Astrocyte of the cerebellum (primary cell): ENCODE measurements at regions not wholly inside any gene's neighbourhood (a gene's known extent, or its start where the extent isn't known, plus 50 kb on each side); places are given as distances from the start of the nearest gene placed in this dataset.

Experiments
- DNase-seq: peaks from one replicate; pipeline ENCODE4 v3.0.0-alpha.2; 2011; ENCODE audit warnings: low read depth
- H3K4me3 ChIP-seq: 2 replicates; pipeline ENCODE4 v1.5.1; 2011; ENCODE audit warnings: mild to moderate bottlenecking, low read depth, low read length, moderate library complexity
- in situ Hi-C: cut with HindIII; loops from 2 replicates; pipeline ENCODE4 v1.10.0; 2017; ENCODE audit warnings: low sequenced_read_pairs
- TF ChIP-seq, protein P1 (sequence below): IDR thresholded peaks from 2 replicates; pipeline ENCODE4 v1.5.1; 2012; ENCODE audit warnings: low read length, low read depth, moderate library complexity, mild to moderate bottlenecking; ENCODE audit errors: missing control alignments

DNA sequence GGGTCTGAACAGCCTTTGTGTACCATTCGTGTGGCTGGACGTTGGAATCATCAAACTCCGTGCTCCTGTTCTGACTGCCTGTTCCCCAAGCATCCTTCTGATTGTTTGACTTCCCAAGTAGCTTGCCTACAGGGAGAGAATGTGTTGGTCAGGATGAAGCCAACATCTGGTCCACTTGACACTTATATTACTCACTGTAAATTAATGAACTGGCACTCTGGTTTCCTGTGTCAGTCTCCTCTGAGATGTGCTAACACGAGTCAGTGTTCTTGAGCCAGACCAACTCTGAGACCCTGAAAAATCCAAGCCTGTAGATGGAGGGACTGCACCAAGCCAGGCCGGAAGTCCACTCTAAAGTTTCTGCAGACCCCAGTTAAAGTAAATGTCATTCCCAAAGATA is 440.9 kb downstream of the ZNF516 start:
- TF ChIP-seq, protein P1, sequence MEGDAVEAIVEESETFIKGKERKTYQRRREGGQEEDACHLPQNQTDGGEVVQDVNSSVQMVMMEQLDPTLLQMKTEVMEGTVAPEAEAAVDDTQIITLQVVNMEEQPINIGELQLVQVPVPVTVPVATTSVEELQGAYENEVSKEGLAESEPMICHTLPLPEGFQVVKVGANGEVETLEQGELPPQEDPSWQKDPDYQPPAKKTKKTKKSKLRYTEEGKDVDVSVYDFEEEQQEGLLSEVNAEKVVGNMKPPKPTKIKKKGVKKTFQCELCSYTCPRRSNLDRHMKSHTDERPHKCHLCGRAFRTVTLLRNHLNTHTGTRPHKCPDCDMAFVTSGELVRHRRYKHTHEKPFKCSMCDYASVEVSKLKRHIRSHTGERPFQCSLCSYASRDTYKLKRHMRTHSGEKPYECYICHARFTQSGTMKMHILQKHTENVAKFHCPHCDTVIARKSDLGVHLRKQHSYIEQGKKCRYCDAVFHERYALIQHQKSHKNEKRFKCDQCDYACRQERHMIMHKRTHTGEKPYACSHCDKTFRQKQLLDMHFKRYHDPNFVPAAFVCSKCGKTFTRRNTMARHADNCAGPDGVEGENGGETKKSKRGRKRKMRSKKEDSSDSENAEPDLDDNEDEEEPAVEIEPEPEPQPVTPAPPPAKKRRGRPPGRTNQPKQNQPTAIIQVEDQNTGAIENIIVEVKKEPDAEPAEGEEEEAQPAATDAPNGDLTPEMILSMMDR: no peak
- no peak for DNase-seq
- no peak overlapping the region for H3K4me3 ChIP-seq
- in situ Hi-C loops: no loop called here

GRCh38 chr18:76053551-76053950 is 441.5 kb downstream of the ZNF516 start:
- in situ Hi-C loops: no loop called here
- TF ChIP-seq, protein P1: no peak
- no peak overlapping the region for H3K4me3 ChIP-seq

DNA sequence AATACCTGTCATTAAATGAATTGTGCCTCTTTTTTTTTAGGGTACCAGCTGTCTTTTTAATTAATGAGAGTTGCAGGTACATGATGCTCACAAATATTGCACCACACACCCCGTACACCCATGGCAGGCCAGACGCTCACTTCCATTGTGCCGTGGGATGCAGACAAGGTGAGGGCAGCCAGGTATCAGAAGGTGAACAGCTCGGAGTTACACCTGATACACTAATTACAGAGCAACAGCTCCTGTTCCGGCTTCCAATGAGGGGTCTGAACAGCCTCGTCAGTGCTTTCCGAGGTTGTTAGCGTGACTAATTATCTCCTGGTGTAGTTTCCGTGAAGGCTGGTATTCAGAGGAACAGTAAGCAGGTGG is 442.8 kb downstream of the ZNF516 start:
- no peak for DNase-seq
- H3K4me3 ChIP-seq: no peak overlapping the region
- in situ Hi-C loops: no loop called here
- TF ChIP-seq, protein P1: no peak

More at GRCh38 chr18:76053551-76053950, 441.5 kb downstream of the ZNF516 start:
- no peak for DNase-seq

DNA sequence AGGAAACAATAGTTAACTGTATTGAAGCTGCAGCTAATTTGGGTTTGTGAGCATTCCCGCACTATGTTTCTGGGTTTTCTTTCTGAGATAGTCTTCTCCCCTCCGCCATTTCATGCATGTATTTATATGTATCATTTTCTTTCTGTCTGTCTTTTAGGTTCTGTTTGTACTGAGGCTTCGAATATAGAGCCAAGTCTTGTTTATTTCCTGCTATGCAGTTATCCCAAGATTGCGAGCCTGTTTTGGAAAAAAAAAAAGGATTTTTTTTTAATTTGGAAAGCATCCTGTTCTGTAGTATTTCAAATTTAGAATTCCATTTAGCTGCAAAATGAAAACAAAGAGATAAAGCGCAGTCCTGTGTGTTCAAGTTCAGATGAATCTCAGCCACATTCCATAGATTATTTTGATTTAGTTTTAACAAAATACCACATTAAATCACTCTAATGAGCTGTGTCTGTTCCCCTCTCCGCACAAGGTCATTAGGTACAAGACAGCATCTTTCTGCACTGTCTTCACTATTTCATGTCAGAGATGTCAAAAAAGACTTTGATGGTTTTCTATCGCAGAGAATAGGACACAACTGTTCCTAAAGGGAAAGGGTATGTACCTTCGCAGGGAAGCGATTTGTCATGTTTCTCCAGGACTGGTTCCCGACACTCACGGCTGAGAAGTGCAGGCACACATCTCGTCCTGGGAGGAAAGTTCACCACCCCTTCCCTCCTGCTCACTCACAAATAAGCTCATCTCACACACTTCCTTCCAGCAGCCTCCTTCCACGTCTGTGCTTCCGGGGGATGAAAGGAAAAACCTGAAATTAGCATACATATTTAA is 443.4 kb downstream of the ZNF516 start:
- no peak for DNase-seq
- in situ Hi-C loops: no loop called here
- TF ChIP-seq, protein P1: no peak
- H3K4me3 ChIP-seq: no peak overlapping the region

DNA sequence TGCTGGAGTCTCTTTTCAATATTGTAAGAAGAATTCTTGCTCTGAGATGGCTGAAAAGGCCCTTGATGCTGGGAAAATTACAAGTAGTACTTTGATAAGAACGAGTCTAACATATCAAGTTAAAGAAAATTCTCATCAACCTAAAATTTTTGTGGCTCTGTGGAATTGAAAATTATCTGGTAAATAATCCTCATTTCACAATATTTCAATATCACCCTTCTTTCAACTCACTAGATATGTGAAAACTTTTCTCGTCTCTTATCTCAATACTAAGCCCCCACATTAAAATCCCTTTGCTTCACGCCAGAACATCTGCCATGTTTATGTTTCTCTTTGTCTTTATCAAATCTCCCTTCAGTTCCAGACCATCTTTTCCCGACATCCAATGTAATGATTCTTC is 448.8 kb downstream of the ZNF516 start:
- in situ Hi-C loops: no loop called here

DNA sequence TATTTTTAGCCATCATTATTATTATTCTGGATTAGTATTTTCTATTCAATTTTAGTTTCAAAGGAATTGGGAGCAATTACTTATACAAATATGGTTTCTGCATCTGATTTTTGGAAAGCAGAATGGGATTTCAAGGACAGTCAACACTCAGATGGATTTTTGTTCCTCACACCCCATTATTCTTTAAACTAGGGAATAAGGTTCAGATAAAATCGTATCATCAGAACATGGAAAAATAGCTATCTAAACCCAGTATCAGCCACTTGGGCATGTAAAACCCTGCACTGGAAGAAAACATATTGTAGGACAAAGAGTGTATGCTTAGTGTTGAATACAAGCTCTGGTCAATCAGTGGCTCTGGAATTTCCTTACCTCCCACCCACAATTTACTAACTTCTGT is 452.5 kb downstream of the ZNF516 start:
- in situ Hi-C loops: no loop called here
- TF ChIP-seq, protein P1: no peak
- no peak for DNase-seq
- no peak overlapping the region for H3K4me3 ChIP-seq

More for the DNA sequence above, 448.8 kb downstream of the ZNF516 start:
- no peak for DNase-seq
- TF ChIP-seq, protein P1: no peak
- no peak overlapping the region for H3K4me3 ChIP-seq
